ENCODE measurements at regions not wholly inside any gene's neighbourhood (a gene's known extent, or its start where the extent isn't known, plus 50 kb on each side); places are given as distances from the start of the nearest gene placed in this dataset.

- WGBS, 2 donors: 59 to 64% methylated on average over 4 of the region's 4 CpGs
- DNase-seq: no peak
Measured at GRCh38 chr6:23302514-23302913, 733.1 kb downstream of the HDGFL1 start.

GRCh38 chr6:23305325-23305943 is 736.1 kb downstream of the HDGFL1 start:
- no peak for ATAC-seq
- WGBS, 2 donors: 92 to 96% methylated on average over 2 of the region's 2 CpGs
- no peak overlapping the region for H3K27ac ChIP-seq
- H3K4me1 ChIP-seq: no peaks in the 10 kb centered on the region
- H3K36me3 ChIP-seq: no peaks in the 10 kb centered on the region
- DNase-seq: no peak
- no peaks in the 10 kb centered on the region for H3K27me3 ChIP-seq
- intact Hi-C loops (cut with DNase I): no loop called here
- no peaks in the 10 kb centered on the region for H3K9me3 ChIP-seq
- no peak overlapping the region for H3K4me3 ChIP-seq
- no peak for TF ChIP-seq CTCF (IDR thresholded peaks at IDR 0.05)

More at GRCh38 chr6:23302514-23302913, 733.1 kb downstream of the HDGFL1 start:
- H3K9me3 ChIP-seq: no peaks in the 10 kb centered on the region
- no peaks in the 10 kb centered on the region for H3K27me3 ChIP-seq
- TF ChIP-seq CTCF (IDR thresholded peaks at IDR 0.05): no peak
- no peak for ATAC-seq
- no peak overlapping the region for H3K27ac ChIP-seq
- H3K36me3 ChIP-seq: no peaks in the 10 kb centered on the region
- no peak overlapping the region for H3K4me3 ChIP-seq
- intact Hi-C loops (cut with DNase I): no loop called here
- H3K4me1 ChIP-seq: no peaks in the 10 kb centered on the region

GRCh38 chr6:23306251-23306950 is 737.0 kb downstream of the HDGFL1 start:
- no peak overlapping the region for H3K4me3 ChIP-seq
- H3K36me3 ChIP-seq: no peaks in the 10 kb centered on the region
- H3K27me3 ChIP-seq: no peaks in the 10 kb centered on the region
- ATAC-seq (no peak), DNase-seq (no peak)
- no peak overlapping the region for H3K27ac ChIP-seq
- no peaks in the 10 kb centered on the region for H3K9me3 ChIP-seq
- TF ChIP-seq CTCF (IDR thresholded peaks at IDR 0.05): no peak
- intact Hi-C loops (cut with DNase I): no loop called here
- 86 to 91% methylated on average over 2 of the region's 2 CpGs for WGBS, 2 donors
- H3K4me1 ChIP-seq: no peaks in the 10 kb centered on the region

GRCh38 chr6:23307516-23307915 is 738.1 kb downstream of the HDGFL1 start:
- H3K27ac ChIP-seq: no peak overlapping the region
- no peaks in the 10 kb centered on the region for H3K27me3 ChIP-seq
- H3K9me3 ChIP-seq: no peaks in the 10 kb centered on the region
- H3K4me1 ChIP-seq: no peaks in the 10 kb centered on the region
- H3K36me3 ChIP-seq: no peaks in the 10 kb centered on the region
- WGBS, 2 donors: 83 to 88% methylated on average over 4 of the region's 4 CpGs
- no peak for TF ChIP-seq CTCF (IDR thresholded peaks at IDR 0.05)
- intact Hi-C loops (cut with DNase I): no loop called here
- no peak for DNase-seq
- H3K4me3 ChIP-seq: no peak overlapping the region
- no peak for ATAC-seq
